Lower leg skin (tissue), 3 donors: ENCODE measurements at regions not wholly inside any gene's neighbourhood (a gene's known extent, or its start where the extent isn't known, plus 50 kb on each side); places are given as distances from the start of the nearest gene placed in this dataset.

Experiments used
- CTCF ChIP-seq, 3 donors: fragments of 450-650 bp; IDR thresholded peaks; one replicate each; pipeline ENCODE4 v1.5.1; 2016; ENCODE audit warnings: antibody characterized with exemption in 3 of 3, mild to moderate bottlenecking in 3 of 3, moderate library complexity in 2 of 3
- POLR2A ChIP-seq, 2 donors: fragments of 450-650 bp; IDR thresholded peaks; one replicate each; pipeline ENCODE4 v1.6.1; 2016 to 2017; ENCODE audit warnings: antibody characterized with exemption in 2 of 2, mild to moderate bottlenecking in 1 of 2, moderate library complexity in 1 of 2

- TF ChIP-seq CTCF (IDR thresholded peaks at IDR 0.05) (no peak), POLR2A (IDR thresholded peaks at IDR 0.05) (no peak)
Observed at GRCh38 chr13:56975647-56976046, 165.1 kb upstream of the PRR20A start.
